T-cell (primary cell): ENCODE measurements at regions not wholly inside any gene's neighbourhood (a gene's known extent, or its start where the extent isn't known, plus 50 kb on each side); places are given as distances from the start of the nearest gene placed in this dataset.

Source experiments
- ATAC-seq, 4 experiments: fragments of 200-7000 bp in 3 of 4; fragments of 150-1000 bp in 1 of 4; cut with Tn5 transposase; replicated peaks in 1 of 4; 1 replicate in 3 of 4; 2 replicates in 1 of 4; pipeline ENCODE4 v1.10.0; 2021; ENCODE audit warnings: moderate library complexity in 3 of 4, mild to moderate bottlenecking in 2 of 4, moderate number of reproducible peaks in 1 of 4
- CTCF ChIA-PET, 2 donors: fragments of 300-600 bp; sonication (Branson Sonifier 250); formaldehyde crosslinking; loops; one replicate each; lab custom pipeline; 2022; ENCODE audit warnings: antibody characterized with exemption in 2 of 2; lab: Charles Lee
- POLR2A ChIA-PET, 2 donors: fragments of 300-600 bp; sonication (Branson Sonifier 250); formaldehyde crosslinking; loops; one replicate each; lab custom pipeline; 2022; ENCODE audit warnings: antibody characterized with exemption in 2 of 2; lab: Charles Lee
- DNase-seq, 35 experiments: peaks; one replicate each; pipeline versions ENCODE4 v3.0.0 to v3.0.0-alpha.2; 2013 to 2023
- H3K27ac ChIP-seq: one replicate; pipeline ENCODE4 v1.5.1; 2013; ENCODE audit warnings: low read length
- H3K27me3 ChIP-seq, 2 experiments: replicated peaks in 1 of 2; 1 replicate in 1 of 2; 2 replicates in 1 of 2; pipeline versions ENCODE4 v1.6.1 to v1.7.0; 2013; ENCODE audit warnings: low read length in 1 of 2, mixed read lengths in 1 of 2; ENCODE audit not compliant: control insufficient read depth in 2 of 2, insufficient read depth in 2 of 2; ENCODE audit errors: extremely low read depth in 1 of 2
- H3K36me3 ChIP-seq, 2 donors: 1 replicate in 1 of 2; 2 replicates in 1 of 2; pipeline versions ENCODE4 v1.6.1 to v1.7.0; 2013; ENCODE audit warnings: low read length in 1 of 2; ENCODE audit not compliant: control insufficient read depth in 2 of 2, insufficient read depth in 1 of 2; ENCODE audit errors: extremely low read depth in 1 of 2
- H3K4me1 ChIP-seq, 2 experiments: 1 replicate in 1 of 2; 2 replicates in 1 of 2; pipeline versions ENCODE4 v1.6.1 to v1.7.0; 2013; ENCODE audit warnings: low read length in 2 of 2, mixed read lengths in 1 of 2; ENCODE audit not compliant: insufficient read depth in 2 of 2, control insufficient read depth in 1 of 2; ENCODE audit errors: extremely low read depth in 1 of 2
- H3K4me3 ChIP-seq, 2 donors: 1 replicate in 1 of 2; 2 replicates in 1 of 2; pipeline versions ENCODE4 v1.5.1 to v1.7.0; 2013; ENCODE audit warnings: mild to moderate bottlenecking in 2 of 2, low read length in 1 of 2, moderate library complexity in 1 of 2; ENCODE audit not compliant: control insufficient read depth in 1 of 2; ENCODE audit errors: extremely low read depth in 1 of 2
- H3K9me3 ChIP-seq: 2 replicates; pipeline ENCODE4 v1.7.0; 2013
- H3K27ac Mint-ChIP-seq, 2 donors: one replicate each; pipeline ENCODE4 v1.8.0; 2020 to 2021; ENCODE audit warnings: mild to moderate bottlenecking in 2 of 2, mixed read lengths in 2 of 2
- H3K27me3 Mint-ChIP-seq, 2 donors: one replicate each; pipeline ENCODE4 v1.8.0; 2021 to 2022; ENCODE audit warnings: mixed read lengths in 2 of 2
- H3K36me3 Mint-ChIP-seq: one replicate; pipeline ENCODE4 v1.8.0; 2021; ENCODE audit warnings: mixed read lengths
- H3K4me1 Mint-ChIP-seq, 3 donors: one replicate each; pipeline ENCODE4 v1.8.0; 2020 to 2022; ENCODE audit warnings: mixed read lengths in 3 of 3, mild to moderate bottlenecking in 1 of 3
- H3K4me3 Mint-ChIP-seq, 3 donors: one replicate each; pipeline ENCODE4 v1.8.0; 2020 to 2022; ENCODE audit warnings: mild to moderate bottlenecking in 3 of 3, mixed read lengths in 3 of 3, moderate library complexity in 3 of 3
- H3K9me3 Mint-ChIP-seq, 3 donors: one replicate each; pipeline ENCODE4 v1.8.0; 2020 to 2022; ENCODE audit warnings: mixed read lengths in 3 of 3
- WGBS: methylation state at CpG from one replicate; pipeline ENCODE4 v1.1.5; 2013; ENCODE audit warnings: missing lambda C conversion rate; ENCODE audit not compliant: insufficient coverage; 5-methylcytosine and 5-hydroxymethylcytosine counted together

GRCh38 chr22:27164781-27165503 is 507.6 kb downstream of the MIAT start:
- WGBS, result 80% methylated on average over 4 of the region's 5 CpGs
- Histone ChIP-seq H3K36me3 (no peaks in the 10 kb centered on the region), H3K27me3 (peaks cover 0 to 14% of the 10 kb centered on the region in 2 experiments), H3K4me3 (no peak overlapping the region), H3K9me3 (no peaks in the 10 kb centered on the region), H3K4me1 (no peaks in the 10 kb centered on the region), H3K27ac (no peak overlapping the region)
- Mint-ChIP-seq H3K9me3 (no peaks in the 10 kb centered on the region), H3K36me3 (no peaks in the 10 kb centered on the region), H3K27ac (no peak overlapping the region), H3K4me3 (no peak overlapping the region), H3K4me1 (no peaks in the 10 kb centered on the region), H3K27me3 (peaks cover 13 to 21% of the 10 kb centered on the region in 2 donors)
- DNase-seq (no peak), ATAC-seq (no peak)
- ChIA-PET POLR2A (no interaction called here), CTCF (no interaction called here)

- ChIA-PET CTCF (no interaction called here), POLR2A (no interaction called here)
- WGBS, result 60% methylated on average over 3 of the region's 3 CpGs
- no peak for ATAC-seq
- no peaks in the 10 kb centered on the region for H3K27me3 ChIP-seq
- Mint-ChIP-seq H3K4me3 (no peak overlapping the region), H3K9me3 (no peaks in the 10 kb centered on the region), H3K27me3 (no peaks in the 10 kb centered on the region), H3K27ac (no peak overlapping the region), H3K4me1 (no peaks in the 10 kb centered on the region), H3K36me3 (no peaks in the 10 kb centered on the region)
- H3K4me1 ChIP-seq, result no peaks in the 10 kb centered on the region
- H3K27ac ChIP-seq, result no peak overlapping the region
- H3K36me3 ChIP-seq, result no peaks in the 10 kb centered on the region
- no peak overlapping the region for H3K4me3 ChIP-seq
- DNase-seq, result no peak
- H3K9me3 ChIP-seq, result no peaks in the 10 kb centered on the region
Observed at GRCh38 chr22:27168681-27169080, 511.3 kb downstream of the MIAT start.

- Mint-ChIP-seq H3K4me1 (no peaks in the 10 kb centered on the region), H3K4me3 (no peak overlapping the region), H3K27me3 (peaks cover 11 to 12% of the 10 kb centered on the region in 2 donors), H3K36me3 (no peaks in the 10 kb centered on the region), H3K9me3 (no peaks in the 10 kb centered on the region), H3K27ac (no peak overlapping the region)
- Histone ChIP-seq H3K36me3 (no peaks in the 10 kb centered on the region), H3K4me3 (no peak overlapping the region), H3K4me1 (no peaks in the 10 kb centered on the region), H3K9me3 (no peaks in the 10 kb centered on the region), H3K27ac (no peak overlapping the region), H3K27me3 (peaks cover 0 to 10% of the 10 kb centered on the region in 2 experiments)
- ChIA-PET POLR2A (no interaction called here), CTCF (no interaction called here)
- WGBS, result 100% methylated on average over 1 of the region's 4 CpGs
- ATAC-seq (no peak), DNase-seq (no peak)
Observed at GRCh38 chr22:27170491-27170890, 513.1 kb downstream of the MIAT start.

GRCh38 chr22:27171212-27171611 is 513.8 kb downstream of the MIAT start:
- Histone ChIP-seq H3K4me3 (no peak overlapping the region), H3K36me3 (no peaks in the 10 kb centered on the region), H3K4me1 (no peaks in the 10 kb centered on the region), H3K27me3 (peaks cover 0 to 11% of the 10 kb centered on the region in 2 experiments), H3K9me3 (no peaks in the 10 kb centered on the region), H3K27ac (no peak overlapping the region)
- Mint-ChIP-seq H3K27ac (no peak overlapping the region), H3K9me3 (no peaks in the 10 kb centered on the region), H3K4me3 (no peak overlapping the region), H3K27me3 (peaks cover 18% of the 10 kb centered on the region in 2 donors), H3K4me1 (no peaks in the 10 kb centered on the region), H3K36me3 (no peaks in the 10 kb centered on the region)
- no CpG with 5 or more reads among the region's 2 CpGs for WGBS
- ATAC-seq (no peak), DNase-seq (no peak)
- ChIA-PET CTCF (no interaction called here), POLR2A (no interaction called here)

- Mint-ChIP-seq H3K27me3 (peaks cover 23 to 24% of the 10 kb centered on the region in 2 donors), H3K36me3 (no peaks in the 10 kb centered on the region), H3K4me3 (no peak overlapping the region), H3K4me1 (no peaks in the 10 kb centered on the region), H3K9me3 (no peaks in the 10 kb centered on the region), H3K27ac (no peak overlapping the region)
- Histone ChIP-seq H3K4me1 (no peaks in the 10 kb centered on the region), H3K27ac (no peak overlapping the region), H3K4me3 (no peak overlapping the region), H3K27me3 (peaks cover 0 to 11% of the 10 kb centered on the region in 2 experiments), H3K36me3 (no peaks in the 10 kb centered on the region), H3K9me3 (no peaks in the 10 kb centered on the region)
- POLR2A ChIA-PET, result no interaction called here
- 57% methylated on average over 1 of the region's 5 CpGs for WGBS
- no peak for DNase-seq
- CTCF ChIA-PET, result no interaction called here
- ATAC-seq, result no peak
Observed at GRCh38 chr22:27173530-27173929, 516.1 kb downstream of the MIAT start.

GRCh38 chr22:27175021-27175838 is 517.8 kb downstream of the MIAT start:
- no peaks in the 10 kb centered on the region for H3K9me3 Mint-ChIP-seq
- no peak overlapping the region for H3K4me3 ChIP-seq
- no peak overlapping the region for H3K4me3 Mint-ChIP-seq
- H3K4me1 Mint-ChIP-seq, result no peaks in the 10 kb centered on the region
- POLR2A ChIA-PET, result no interaction called here
- H3K27me3 Mint-ChIP-seq, result peaks cover 23 to 24% of the 10 kb centered on the region in 2 donors
- peaks cover 0 to 11% of the 10 kb centered on the region in 2 experiments for H3K27me3 ChIP-seq
- no peaks in the 10 kb centered on the region for H3K4me1 ChIP-seq
- no peak overlapping the region for H3K27ac ChIP-seq
- WGBS, result 47% methylated on average over 8 of the region's 17 CpGs
- ATAC-seq (no peak), DNase-seq (no peak)
- no peak overlapping the region for H3K27ac Mint-ChIP-seq
- H3K36me3 ChIP-seq, result no peaks in the 10 kb centered on the region
- H3K36me3 Mint-ChIP-seq, result no peaks in the 10 kb centered on the region
- no peaks in the 10 kb centered on the region for H3K9me3 ChIP-seq
- CTCF ChIA-PET, result interaction anchor here in 1 of 2 donors (0.7 kb wide), 1 partner anchor 14 kb away, joined by 5 read pairs; no protein-coding TSS in a partner anchor
